ENCODE measurements at regions not wholly inside any gene's neighbourhood (a gene's known extent, or its start where the extent isn't known, plus 50 kb on each side); places are given as distances from the start of the nearest gene placed in this dataset.
A peak's percentile ranks its signal among the peaks of the same experiment; 100 is the strongest.
"Not testable (repeated sequence)": the region's sequence is repeated elsewhere in the genome, so short reads cannot be mapped to it uniquely, and the experiment has no call there.

DNA sequence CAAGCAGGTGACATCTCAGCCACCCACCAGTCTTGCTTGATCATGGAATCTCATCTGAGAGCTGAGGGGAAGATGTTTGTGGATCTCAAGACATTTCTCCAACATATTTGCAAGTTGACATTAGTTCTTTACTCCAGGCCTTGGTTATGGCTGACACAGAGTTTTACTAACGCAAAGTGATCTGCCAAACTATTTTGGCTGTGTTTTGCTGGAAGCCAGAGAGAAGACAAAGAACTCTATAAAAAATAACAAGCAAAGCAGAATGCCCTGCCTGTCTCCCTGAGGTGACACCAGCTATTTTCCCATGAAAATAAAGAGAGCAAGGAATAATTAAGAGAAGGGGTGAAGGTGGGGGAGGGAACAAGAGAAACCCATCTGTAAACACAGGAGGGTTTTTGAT, 286.4 kb downstream of the WDR11 start:
- no peak for DNase-seq (ENCODE audit: low read depth)

- no peak for DNase-seq (ENCODE audit: low read depth)
These were observed 287.1 kb downstream of the WDR11 start for GRCh38 chr10:121138112-121138860.

DNA sequence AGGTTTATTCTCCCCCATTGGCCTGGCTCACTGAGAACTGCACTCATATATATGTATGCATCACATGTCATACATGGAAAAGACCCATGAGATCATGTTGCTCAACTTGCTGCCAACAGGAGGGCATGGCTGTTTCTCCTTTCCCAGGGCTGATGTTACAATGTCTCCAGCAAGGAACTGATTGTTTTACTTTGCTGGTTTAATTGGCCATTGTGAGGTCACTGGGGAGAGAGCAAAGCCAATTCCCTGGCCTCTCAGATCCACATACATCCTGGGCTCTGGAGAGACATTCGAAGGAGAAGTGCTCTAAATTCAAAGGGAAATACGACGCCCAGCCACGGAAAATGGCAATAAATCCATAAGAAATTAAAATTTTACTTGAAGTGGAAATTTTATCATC, 287.8 kb downstream of the WDR11 start:
- no peak for DNase-seq (ENCODE audit: low read depth)

DNA sequence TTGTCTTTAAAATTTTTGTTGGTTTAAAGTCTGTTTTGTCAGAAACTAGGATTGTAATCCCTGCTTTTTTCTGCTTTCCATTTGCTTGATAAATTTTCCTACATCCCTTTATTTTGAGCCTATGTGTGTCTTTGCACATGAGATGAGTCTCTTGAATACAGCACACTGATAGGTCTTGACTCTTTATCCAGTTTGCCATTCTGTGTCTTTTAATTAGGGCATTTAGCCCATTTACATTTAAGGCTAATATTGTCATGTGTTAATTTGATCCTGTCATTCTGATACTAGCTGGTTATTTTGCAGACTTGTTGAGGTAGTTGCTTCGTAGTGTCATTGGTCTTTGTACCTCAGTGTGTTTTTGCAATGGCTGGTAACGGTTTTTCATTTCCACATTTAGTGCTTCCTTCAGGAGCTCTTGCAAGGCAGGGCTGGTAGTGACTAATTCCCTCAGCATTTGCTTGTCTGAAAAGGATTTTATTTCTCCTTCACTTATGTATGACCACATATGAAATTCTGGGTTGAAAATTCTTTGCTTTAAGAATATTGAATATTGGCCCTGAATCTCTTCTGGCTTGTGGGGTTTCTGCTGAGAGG, 294.7 kb downstream of the WDR11 start:
- not testable (repeated sequence) for DNase-seq (ENCODE audit: low read depth)

DNA sequence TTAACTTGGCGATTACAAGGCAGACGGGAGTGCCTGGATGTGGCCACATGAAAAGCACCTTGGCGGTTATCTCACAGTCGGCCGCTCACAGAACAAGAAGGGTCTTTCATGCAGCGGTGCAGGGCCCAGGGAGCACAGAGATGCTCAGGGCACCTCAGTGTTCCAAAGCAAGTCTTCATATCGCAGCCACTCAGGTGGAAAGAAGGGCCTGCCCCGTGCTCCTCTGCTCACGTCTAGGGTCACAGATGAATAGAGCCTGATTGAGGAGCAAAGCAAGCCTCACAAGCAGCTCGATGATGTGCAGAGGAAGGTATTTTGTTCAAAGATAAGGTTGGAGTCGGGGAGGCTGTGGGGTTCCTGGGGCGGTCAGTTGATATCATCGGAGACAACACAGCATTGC, 297.8 kb downstream of the WDR11 start:
- no peak for DNase-seq (ENCODE audit: low read depth)

- DNase-seq (ENCODE audit: low read depth), result no peak
These were observed 300.9 kb downstream of the WDR11 start for GRCh38 chr10:121152033-121152432.

GRCh38 chr10:121152935-121153334, 301.8 kb downstream of the WDR11 start:
- no peak for DNase-seq (ENCODE audit: low read depth)

DNA sequence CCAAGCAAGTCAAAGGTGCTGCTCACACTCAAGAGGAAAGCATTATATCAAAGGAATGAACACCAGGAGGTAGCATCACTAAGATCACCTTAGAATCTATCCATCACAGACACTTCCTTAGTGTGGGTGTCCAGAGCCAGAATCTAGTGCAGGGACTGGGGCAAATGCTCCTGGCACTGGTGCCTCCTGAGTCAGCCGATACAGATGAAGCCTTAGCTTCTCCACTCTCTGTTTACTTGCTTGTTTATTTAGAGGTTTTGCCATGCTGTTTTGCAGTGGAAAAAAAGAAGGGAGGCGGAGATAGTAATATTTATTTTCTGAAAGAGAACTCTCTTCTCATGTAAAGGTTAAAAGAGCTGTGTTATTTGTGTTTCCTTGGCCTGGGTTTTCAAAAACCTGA, 303.1 kb downstream of the WDR11 start:
- DNase-seq (ENCODE audit: low read depth), result no peak

DNA sequence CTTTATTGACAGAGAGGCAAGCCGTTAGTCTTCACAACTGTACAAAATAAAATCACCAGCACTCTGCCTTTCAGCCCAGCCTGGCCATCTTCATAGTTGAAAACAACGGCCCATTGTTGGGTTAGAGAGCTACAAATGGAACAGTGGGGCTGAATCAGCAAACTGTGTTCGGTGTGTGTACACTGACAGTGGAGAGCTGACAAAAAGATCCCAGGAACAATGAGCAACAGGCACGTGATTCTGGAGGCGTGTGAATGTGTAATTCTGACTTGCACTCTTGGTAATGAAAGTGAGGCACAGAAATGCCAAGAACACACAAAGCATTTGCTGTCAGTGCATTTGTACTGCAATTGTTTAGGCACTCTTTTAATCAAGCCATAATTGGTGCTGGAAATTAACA, 303.7 kb downstream of the WDR11 start:
- DNase-seq (ENCODE audit: low read depth), result no peak

DNA sequence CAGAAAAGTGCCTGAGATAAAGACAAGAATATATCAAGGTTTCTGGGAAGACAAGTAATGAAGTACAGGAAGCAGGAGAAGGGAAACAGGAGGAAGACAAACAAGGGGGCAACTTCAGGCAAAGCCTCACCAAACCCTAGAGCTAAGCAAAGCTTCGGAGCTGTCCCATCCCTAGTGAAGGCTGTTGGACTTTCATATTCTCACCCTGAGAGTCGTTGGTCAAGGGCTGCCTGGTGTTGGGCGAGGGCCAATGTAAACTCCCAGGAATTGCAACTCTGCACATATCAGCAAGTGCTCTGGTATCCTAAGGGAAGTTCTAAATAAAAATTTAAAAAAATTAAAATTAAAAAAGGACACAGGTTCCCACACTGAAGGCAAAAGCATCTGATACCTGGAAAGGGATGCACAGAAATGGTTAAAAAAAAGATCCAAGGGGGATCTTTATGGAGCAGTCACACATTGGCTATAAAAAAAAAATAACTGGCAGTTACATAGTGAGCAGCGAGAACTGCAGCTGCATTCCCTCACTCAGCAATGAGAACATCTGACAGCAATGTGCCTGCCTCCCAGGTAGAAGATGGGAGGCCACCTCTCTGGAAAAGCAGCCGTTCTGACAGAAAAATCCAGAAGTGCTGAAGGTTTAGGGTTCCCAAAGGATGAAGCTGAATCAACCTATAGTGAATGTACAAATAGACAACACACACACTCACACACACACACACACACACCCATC, 304.7 kb downstream of the WDR11 start:
- no peak for DNase-seq (ENCODE audit: low read depth)

- no peak for DNase-seq (ENCODE audit: low read depth)
These were observed 306.8 kb downstream of the WDR11 start for GRCh38 chr10:121157998-121158397.

DNA sequence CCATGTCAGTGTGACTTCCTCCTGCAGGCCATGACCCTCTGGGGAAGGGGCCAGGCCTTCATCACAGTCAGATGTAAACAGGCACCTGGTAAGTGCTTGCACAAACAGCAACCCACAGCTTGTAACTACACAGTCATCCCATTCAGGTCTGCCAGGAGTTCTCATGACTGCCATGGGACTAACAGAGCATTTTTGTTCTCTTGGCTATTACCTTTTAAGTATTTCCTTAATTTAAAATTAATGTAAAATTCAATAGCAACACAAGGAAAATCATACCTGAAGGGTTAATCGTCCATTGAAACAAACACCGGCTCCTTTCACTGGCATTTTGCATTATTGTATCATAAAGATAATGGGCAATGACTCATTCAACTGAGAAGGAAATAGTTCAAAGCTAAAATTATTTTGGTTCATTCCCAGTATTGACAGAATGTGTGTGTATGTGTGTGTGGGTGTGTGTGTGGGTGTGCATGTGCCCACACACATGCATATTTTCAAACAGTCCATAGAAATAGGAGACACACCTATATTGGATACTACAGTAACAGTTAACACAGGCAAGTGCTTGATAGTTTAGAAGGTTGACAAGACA, 307.9 kb downstream of the WDR11 start:
- DNase-seq (ENCODE audit: low read depth), result no peak

DNA sequence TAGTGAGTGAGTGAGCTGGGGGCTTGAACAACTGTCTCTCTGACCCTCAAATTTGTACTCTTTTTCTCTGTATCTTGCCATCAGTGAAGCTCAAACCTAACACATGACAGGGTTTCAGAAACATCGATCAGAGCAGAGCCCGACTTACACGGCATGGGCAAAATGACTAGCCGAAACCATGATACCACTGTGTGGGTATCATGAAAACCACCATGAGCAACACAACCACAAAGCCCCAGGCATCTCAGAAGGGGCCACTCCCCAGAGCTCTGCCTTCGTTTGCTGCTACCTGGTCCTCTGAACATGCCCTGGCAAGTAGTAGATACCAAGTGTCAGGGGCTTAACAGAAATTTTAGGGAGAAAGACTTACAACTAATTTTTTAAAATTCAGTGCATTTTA, 308.5 kb downstream of the WDR11 start:
- DNase-seq (ENCODE audit: low read depth), result peak; percentile 3

- DNase-seq (ENCODE audit: low read depth), result no peak
These were observed 314.1 kb downstream of the WDR11 start for GRCh38 chr10:121165276-121165675.

DNA sequence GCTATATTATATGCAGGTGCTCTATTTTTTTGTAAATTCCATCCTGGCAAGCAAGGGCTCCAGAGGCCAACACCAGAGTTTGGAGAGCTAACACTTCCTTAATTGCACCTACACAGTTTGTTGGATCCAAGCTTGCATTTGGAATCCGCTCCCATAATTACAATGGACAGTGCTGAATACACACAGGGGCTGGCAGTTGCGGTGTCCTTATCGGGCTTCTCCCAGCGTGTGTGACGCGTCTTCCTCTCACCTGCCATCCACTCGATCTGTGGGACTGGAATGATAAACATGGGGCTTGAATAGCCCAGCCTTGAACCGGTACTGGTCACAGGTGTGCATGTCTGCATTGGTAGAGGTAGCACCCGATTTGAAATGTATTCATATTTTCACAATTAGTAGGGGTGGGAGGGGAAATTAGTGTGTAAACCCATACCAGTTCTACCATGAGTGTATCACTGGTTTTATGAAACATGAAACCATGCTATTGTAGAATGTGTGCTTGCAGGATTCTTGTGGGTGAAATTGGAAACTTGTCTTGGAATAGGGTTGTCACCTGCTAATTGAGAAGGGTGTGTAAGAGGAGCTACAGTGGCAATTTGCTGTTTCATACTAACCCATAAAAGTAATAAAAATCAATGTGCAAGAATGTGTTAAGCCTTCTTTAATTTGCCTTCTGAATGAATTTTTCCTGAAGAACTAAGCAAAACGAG, 316.5 kb downstream of the WDR11 start:
- DNase-seq (ENCODE audit: low read depth), result no peak

DNA sequence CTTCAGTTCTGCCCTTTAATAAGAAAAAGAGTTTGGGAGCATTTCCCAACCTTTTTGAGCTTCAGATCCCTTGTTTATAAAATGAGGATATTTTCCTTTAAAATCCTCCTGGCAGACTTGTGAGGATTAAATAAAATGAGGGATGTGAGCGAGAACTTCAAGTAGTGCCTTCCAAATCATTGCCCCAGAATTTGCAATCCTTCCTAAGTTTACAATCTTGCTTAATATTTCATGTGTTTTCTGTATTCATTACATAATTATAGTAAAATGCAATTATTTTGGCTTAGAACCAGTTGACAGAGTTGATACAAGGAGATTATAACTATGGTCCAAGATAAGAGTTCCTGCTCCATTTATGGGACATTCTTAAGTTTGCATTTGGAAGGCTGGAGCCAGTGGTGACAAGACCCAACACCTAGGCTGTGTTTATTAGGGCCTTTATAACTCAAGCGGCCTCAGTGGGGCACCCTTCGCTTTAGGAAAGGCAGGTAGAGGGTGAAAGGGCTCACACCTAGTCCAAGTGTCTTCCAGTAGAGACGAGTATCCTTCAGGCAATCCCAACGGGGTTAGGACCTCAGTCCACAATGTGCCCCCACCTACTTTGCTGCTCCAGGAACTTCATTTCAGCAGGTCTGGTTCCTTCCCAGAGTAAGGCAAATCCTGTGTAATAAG, 317.5 kb downstream of the WDR11 start:
- no peak for DNase-seq (ENCODE audit: low read depth)

DNA sequence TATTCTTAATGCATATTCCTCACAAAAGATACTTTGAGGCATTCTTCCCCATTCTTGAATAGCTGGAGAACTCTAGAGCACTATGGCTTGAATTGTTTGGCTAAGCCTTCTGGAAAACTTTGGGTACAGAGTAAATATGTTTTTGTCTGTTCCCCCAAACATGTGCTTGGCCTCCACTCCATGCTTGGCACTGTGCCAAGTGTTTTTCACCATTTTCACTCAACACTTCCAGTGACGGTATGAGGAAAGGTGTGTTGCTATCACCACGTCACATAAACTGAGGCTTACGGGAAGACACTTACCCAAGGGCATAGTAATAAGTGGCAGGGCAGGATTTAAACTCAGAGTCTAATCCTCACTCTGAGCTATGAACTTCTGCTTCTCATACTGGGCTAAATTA, 318.2 kb downstream of the WDR11 start:
- no peak for DNase-seq (ENCODE audit: low read depth)

- DNase-seq (ENCODE audit: low read depth), result no peak
These were observed 320.9 kb downstream of the WDR11 start for GRCh38 chr10:121171825-121172787.

GRCh38 chr10:121179006-121179405, 327.8 kb downstream of the WDR11 start:
- no peak for DNase-seq (ENCODE audit: low read depth)

DNA sequence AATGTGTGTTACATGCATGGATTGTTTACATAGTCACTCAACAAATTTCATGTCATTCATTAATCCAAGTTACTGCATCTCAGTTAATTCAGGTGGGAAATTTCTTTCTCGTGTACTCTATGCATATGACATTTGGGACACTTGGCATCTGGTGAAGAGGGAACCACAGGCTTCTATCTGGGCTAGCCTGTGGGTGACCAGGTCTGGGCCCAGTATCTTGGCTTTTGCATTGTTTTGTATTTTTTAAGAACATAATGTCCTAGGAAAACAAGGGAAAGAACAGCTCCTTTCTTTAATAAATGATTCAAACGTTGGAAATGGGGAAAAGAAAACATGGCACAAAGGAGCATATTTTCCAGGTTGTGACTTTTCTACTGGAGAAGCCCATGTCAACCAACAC, 331.1 kb downstream of the WDR11 start:
- DNase-seq (ENCODE audit: low read depth), result no peak

DNA sequence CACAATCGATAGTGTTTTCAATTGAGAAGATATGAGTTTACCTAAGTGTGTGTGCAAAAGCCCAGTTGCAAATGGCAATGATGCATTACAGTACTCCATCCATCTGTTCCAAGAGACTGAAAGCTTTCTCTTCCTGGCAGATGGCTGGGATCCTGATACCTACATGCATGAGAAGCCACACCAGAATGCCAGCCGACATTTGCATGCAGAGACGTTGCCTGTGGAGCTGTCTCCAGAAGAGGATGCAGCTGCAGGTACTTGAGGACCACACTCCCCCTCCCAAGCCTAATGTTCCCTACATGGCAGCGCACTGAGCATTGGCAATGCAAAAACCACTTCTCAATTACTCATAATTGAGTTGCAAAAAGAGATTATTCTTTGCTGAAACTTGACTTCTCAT, 332.1 kb downstream of the WDR11 start:
- DNase-seq (ENCODE audit: low read depth), result no peak

All from activated T-cell treated with anti-CD3 and anti-CD28 coated beads for 24 hours (primary cell).